ELF-1 (cell line): ENCODE measurements at regions not wholly inside any gene's neighbourhood (a gene's known extent, or its start where the extent isn't known, plus 50 kb on each side); places are given as distances from the start of the nearest gene placed in this dataset.

ENCODE experiments used
- DNase-seq: peaks from one replicate; pipeline ENCODE4 v3.0.0-alpha.2; 2016; ENCODE audit warnings: low read depth, low spot score

DNA sequence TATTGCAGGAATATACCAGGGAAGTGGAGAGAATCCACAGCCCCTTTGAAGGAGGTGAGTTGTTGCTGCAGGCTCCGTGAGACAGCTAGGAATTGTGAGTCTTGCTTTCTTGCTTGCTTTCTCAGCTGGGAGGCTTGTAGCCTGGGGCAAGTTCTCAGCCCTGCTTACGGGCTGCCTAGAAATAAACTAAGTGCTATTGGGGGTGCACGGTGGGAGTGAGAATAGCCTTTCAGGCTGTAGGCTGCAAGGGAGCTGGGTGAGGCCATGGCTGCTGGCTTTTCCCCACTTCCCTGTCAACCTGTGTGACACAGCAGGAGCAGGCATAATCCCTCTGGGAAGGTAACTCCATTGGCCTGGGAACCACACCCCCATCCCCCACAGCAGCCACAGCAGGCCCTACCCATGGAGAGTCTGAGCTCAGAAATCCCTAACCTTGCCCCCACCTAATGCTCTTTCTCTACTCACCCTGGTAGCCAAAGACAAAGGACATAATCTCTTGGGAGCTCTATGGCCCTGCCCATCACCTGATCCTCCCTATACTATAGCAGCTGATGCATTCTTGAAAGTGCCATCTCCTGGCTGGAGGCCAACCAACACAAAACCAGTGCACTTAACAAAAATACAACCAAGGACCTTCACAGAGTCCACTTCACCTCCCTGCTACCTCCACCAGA is 113.0 kb downstream of the MMRN1 start:
- DNase-seq = peak; percentile 75

DNA sequence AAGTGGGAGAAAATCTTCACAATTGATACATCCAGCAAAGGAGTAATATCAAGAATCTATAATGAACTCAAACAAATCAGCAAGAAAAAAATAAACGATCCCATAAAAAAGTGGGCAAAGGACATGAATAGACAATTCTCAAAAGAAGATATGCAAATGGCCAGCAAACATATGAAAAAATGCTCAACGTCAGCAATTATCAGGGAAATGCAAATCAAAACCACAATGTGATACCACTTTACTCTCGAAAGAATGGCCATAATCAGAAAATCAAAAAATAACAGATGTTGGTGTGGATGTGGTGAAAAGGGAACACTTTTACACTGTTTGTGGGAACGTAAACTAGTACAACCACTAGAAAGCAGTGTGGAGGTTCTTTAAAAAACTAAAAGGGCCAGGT is 114.3 kb upstream of the CCSER1 start:
- no peak for DNase-seq

DNA sequence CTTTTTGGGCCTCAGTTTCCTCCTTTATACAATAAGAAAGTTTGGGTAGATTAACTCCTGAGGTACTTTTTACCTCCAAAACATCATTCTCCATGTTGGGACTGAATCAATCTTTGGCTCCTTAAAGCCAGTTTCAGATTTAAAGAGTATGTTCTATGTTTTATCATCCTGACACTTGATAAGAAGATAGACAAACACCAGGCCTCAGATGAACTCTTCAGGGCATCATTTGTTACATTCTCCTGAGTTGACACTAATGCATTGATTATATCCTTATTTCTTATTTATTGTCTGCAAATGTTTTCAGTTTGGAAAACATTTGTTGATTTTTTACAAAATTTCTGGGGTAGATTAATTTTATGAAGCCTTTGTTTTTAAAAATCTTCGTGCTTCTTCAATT is 102.7 kb upstream of the CCSER1 start:
- DNase-seq = no peak

DNA sequence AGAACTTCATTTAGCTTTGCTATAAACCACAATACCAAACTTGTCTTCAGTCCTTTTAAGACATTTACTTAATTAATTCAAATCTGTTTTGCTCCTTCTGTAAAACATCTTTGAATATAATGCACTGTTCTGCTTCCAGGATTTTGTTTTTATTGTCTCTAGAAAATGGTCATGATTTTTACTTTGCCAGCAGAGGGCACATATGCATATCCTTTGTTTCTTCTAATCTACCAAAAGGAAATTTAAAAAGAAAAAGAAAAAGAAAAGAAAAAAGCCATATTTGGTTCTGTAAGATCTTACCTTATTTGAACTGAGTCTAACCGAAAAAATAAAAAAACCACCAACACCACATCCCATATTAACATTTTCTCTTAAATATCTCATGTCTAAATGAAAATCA is 101.9 kb upstream of the CCSER1 start:
- no peak for DNase-seq

DNA sequence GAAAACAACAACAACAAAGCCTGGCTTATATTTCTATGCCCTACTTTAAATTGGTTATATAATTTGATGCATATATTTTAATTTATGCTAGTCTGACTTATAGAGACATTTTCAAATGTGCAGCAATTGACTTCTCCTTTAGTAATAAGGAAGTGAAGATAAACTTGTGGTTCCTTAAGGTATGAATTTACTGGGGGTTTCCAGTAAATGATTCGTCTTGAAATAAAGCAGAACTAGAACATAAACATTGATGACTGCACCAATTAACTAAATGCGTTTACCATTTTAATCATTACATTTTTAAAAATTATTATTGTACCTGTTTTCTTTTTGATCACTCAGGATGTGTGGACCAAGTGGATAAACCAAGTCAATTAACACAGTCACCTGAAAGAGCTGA is 99.6 kb upstream of the CCSER1 start:
- DNase-seq = no peak

DNA sequence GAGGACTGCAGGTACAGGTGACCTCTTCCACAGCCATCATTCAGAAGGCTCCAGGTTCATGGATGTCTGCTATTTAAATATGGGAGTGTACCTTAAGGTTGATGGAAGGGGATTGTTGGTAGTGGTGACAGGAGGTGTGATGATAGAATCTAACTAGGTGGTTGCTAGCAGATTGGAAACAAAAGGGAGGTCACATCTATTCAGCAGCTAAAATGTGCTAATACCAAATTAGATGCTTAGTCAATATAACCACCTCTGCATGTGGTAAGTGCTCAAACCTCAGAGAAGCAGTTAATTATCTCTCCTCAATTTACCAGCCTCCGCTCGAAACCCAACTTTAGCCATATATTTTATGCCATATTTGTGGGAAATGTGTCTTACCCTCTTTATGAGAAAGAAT is 98.7 kb upstream of the CCSER1 start:
- DNase-seq = no peak

DNA sequence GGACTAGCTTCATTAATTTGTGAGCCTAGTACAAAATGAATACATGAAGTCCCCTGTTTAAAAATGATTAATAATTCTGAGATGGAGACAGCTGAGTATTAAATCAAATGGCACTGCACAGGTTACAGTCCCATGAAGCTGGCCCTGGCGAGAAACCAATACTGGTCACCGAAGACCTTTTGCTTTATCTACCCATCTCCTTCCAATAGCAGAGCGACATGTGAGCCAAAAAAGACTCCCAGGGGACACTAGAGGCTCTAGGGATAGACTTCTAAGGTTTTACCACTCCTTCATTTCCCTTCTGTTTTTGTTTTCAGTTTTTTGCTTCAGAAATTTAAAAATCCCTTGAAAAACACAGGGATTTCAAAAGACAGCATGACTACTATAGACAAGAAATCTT is 97.0 kb upstream of the CCSER1 start:
- no peak for DNase-seq

DNA sequence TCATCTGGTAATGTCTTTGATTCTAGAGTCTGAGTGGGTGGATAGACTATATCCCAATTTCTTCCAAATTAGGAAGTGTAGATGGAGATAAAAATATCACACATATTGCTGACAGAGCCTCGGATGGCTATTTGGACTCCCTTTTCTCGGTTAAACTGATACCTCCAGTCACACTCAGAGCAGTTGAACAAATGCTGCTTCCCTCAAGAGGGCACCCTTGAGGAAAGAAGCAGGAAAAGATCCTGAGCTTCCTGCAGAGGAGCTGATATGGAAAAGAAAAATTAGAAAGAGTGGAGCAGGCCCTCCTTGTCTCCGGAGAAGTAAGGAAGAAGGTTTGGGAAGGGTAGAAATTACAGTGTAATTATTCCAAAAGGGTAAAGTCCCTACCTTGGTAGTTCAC is 96.2 kb upstream of the CCSER1 start:
- no peak for DNase-seq

DNA sequence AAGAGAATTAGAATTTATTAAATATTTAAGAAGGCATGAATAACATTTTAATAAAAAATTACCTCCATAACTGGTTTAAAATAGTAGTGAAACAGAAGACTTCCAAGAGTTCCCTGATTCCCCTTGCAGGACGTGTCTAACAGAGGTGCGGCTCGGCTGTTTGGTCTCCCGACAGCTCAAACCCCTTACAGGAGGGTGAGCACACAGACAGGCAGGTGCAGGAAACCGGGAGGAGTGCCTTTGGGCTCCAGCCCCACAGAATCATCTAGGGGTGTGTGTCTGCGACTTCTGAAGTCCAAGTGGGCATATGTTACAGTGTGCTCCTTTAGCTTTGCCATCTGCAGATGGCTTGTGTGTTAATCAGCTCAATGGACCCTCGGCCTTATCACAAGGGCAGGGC is 88.1 kb upstream of the CCSER1 start:
- no peak for DNase-seq

DNA sequence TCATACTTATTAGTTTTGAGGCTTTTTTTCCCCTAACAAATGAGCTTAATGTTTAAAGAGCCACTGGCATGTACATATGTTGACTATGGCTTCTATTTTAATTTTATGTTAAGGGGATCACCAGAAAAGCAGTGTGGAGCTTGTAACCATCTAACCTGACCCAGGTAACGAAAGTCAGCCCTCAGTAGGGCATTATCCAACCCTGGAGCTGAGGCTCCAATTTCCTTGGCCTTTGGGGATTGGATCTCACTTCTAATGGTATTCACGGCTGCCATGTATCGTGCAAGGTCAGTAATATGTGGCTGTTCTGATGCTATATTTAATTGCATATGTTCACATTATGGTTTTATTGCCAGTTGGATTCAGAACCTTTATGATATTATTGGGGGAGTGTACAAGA is 75.2 kb upstream of the CCSER1 start:
- DNase-seq = no peak

DNA sequence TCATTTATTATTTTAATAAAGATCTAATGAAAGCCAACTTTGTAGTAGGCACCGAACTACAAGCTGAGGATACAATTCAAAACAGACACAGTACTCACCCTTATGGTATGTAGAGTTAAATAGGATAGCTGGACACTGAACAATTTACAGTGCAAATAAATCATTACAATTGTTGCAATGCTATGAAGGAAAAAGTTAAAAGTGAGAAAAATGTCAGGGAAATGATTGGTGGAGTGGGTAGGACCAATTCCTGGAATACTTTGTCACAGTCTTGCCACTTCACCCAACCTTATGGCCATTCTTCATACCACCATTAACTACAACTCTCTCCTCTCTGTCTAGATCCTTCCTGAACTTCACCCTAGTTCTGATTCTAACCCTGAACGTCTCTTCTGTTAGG is 70.1 kb upstream of the CCSER1 start:
- no peak for DNase-seq

DNA sequence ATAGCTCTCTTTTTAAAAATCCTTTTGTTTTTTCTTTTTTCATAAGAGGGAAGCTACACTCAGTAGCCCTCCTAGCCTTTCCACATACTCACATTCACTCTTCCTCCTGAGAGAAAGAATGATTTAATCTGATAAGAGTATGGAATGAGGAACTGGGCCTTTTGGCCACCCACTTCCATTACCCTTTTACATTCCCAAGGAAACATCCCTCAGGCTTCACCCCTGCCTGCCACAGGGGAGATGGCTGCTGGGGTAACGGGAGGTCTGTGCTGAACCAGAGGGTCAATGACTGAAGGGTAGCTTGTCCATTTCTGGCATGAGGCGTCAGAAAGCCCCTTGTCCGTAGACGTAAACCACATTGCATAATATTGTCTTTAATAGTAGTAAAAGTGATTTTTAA is 67.2 kb upstream of the CCSER1 start:
- DNase-seq = peak; percentile 29

DNA sequence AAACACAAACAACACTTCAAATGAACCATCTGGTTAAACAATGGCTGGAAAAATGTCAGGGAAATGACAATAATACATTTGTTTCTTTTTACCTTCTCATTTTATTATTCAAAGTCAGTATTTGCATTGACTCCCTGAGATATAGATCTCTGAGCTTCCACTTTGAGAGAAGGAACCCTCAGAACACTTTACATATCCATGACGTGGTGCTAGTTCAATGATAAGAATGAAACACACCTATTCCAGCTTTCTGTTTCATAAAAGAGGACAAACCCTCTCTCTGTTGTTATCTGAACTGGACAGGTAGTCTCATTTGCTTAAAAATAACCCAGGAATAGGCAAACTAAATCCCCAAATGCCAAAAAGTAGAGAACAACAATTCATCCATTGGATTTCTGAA is 65.3 kb upstream of the CCSER1 start:
- no peak for DNase-seq

DNA sequence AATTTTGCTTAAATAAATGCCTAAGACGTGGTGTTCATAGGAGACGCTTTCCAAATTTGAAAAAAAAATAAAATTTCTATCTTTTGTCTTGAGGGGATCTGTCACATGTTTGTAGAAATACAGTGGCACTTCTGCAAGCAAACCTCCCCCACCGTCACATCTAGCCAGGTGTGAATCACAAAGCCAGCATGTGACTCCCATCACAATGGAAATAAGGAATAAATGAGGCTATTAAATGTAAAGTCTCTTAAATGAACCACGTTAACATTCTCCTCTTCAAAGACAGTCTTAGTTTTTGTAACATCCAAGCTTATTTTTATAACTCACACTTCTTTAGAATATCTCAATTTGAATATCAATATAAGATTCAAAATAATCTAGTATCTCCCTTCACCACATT is 63.0 kb upstream of the CCSER1 start:
- DNase-seq = no peak

DNA sequence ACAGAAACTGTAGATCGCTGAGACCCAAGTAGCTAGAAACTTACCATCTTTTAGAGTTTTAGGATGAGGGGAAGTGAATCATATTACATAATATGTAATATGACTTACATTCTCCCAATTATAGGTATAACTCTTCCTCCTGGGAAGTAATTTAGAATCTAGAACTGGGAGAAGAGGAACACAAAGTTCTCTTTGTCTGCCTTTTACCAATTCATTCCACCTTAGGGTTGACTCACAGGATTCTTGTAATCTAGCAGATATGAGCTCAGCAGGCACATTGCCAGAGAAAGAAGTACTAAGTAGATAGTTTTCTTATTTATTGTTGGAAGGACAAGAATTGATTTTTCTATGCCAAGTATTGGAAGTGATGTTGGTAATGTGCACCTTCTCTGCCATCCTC is 58.0 kb upstream of the CCSER1 start:
- DNase-seq = no peak

DNA sequence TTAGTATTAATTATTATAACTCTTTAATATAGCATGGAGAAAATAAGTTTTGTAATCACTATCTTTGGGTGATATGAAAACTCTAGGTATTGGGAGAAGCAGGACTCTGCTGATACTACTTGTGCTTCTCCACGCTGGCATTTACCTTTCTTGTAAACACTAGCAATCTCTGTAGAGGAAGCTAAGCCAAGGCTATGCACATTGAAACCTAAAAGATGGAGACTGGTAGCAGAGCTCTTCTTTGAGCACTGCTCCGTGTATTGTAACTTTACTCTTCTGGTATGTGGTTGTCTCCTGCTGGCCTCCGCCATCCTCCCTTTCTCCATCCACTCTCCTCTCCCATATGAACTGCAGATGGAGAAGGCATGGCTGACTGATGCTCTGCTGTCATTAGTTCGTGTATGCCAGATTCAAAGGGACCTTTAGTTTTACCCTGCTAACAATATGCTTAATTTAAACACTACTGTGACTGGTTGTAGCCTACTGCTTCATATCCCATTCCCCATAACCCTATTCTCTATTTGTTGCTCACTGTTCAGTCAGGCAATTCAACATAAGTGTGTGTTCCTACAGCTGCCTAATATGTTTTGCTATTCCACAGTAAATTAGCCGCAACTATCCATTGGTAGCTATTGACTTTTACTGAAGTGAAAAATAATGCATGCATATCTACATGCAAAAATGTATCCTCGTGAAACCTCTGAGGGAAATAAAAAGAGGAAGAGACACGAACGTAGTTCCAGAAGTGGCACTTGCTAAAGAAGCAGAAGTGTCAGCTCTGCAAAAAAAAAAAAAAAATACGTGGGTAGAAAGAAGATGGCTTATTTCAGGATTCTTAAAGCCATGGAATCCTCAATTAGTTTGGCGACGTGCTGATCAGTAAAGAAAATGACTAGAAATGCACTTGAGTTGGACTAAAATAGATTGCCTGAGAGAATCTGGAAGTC is 55.6 kb upstream of the CCSER1 start:
- DNase-seq = no peak

DNA sequence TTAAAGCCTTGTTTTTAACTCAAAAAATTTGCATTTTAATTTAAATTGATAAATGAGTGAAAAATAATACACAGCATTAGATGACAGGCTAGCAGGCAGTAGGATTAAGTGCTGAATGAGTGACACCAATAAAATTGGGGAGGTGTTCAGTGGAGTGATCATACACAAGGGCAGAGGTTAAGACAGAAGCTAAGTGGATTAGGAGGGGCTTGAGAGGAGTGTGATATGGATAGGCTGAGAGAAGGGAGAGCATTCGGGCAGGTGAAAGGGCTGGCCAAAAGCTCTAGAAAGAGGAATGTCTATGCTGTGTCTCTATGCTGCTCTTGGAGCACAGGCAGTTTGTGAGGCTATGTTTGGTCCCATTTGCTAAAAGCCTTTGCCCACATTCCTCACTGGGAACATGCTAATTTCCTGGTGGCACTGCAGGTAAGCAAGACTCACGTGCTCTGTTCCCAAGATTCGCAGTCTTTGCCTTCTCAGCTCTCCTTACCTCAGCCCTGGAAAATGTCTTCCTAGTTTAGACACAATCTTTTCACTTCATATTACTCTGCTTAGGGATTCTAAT is 52.8 kb upstream of the CCSER1 start:
- DNase-seq = peak; percentile 10
